22Rv1 (cell line): ENCODE measurements at regions not wholly inside any gene's neighbourhood (a gene's known extent, or its start where the extent isn't known, plus 50 kb on each side); places are given as distances from the start of the nearest gene placed in this dataset.

Experiments
- ZFX ChIP-seq: fragments of 450-650 bp; IDR thresholded peaks from 2 replicates; pipeline ENCODE4 v1.6.1; 2017; ENCODE audit warnings: antibody characterized with exemption, borderline replicate concordance
- TF ChIP-seq, protein P1 (sequence below): fragments of 450-650 bp; IDR thresholded peaks from 2 replicates; pipeline ENCODE4 v1.5.1; 2017; ENCODE audit warnings: mild to moderate bottlenecking

DNA sequence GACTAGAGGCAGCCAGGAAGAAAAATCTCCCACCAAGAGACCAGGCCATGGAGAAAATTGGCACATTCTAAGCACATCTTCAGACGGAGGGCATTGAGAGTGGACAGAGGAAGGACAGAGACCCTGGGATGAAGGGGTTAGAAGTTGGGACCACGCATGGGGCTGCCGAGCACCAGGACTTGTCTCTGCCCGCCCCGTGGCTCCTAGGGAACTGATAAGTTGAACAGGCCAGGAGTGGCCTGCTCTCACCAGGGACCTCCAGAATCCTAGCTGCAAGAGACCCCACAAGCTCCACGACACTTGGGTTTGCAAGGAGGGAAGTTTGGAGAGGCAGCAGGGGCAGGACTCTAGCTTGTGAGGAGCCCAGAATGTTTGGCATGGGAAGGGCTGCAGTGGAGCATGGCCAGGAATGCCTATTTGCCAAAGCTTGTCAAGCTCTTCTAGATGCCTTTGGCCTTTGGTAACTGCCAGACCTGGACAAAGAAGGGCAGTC is 355.1 kb downstream of the NSUN3 start:
- TF ChIP-seq, protein P1, sequence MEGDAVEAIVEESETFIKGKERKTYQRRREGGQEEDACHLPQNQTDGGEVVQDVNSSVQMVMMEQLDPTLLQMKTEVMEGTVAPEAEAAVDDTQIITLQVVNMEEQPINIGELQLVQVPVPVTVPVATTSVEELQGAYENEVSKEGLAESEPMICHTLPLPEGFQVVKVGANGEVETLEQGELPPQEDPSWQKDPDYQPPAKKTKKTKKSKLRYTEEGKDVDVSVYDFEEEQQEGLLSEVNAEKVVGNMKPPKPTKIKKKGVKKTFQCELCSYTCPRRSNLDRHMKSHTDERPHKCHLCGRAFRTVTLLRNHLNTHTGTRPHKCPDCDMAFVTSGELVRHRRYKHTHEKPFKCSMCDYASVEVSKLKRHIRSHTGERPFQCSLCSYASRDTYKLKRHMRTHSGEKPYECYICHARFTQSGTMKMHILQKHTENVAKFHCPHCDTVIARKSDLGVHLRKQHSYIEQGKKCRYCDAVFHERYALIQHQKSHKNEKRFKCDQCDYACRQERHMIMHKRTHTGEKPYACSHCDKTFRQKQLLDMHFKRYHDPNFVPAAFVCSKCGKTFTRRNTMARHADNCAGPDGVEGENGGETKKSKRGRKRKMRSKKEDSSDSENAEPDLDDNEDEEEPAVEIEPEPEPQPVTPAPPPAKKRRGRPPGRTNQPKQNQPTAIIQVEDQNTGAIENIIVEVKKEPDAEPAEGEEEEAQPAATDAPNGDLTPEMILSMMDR = no peak
- no peak for TF ChIP-seq ZFX
